Panc1 (cell line): ENCODE measurements at regions not wholly inside any gene's neighbourhood (a gene's known extent, or its start where the extent isn't known, plus 50 kb on each side); places are given as distances from the start of the nearest gene placed in this dataset.

Experiments used
- ATAC-seq: fragments of 200-7000 bp; cut with Tn5 transposase; 2 replicates; pipeline ENCODE4 v1.9.1; 2020; ENCODE audit warnings: mild to moderate bottlenecking, moderate library complexity
- BruUV-seq: library from RNA; stranded (reverse); fragments of 400-500 nt; replicated peaks from 2 replicates; lab custom pipeline; 2021; lab: Mats Ljungman, UMichigan
- CTCF ChIA-PET: fragments of 300-600 bp; sonication (Branson Sonifier 250); formaldehyde crosslinking; loops from one replicate; lab custom pipeline; 2022; ENCODE audit warnings: antibody characterized with exemption; lab: Charles Lee
- POLR2A ChIA-PET: fragments of 300-600 bp; sonication (Branson Sonifier 250); formaldehyde crosslinking; loops from one replicate; lab custom pipeline; 2022; ENCODE audit warnings: antibody characterized with exemption; lab: Charles Lee
- DNase-seq: peaks from one replicate; pipeline ENCODE4 v3.0.0-alpha.2; 2010; ENCODE audit warnings: low read depth, low spot score
- H3K27ac ChIP-seq: 2 replicates; pipeline ENCODE4 v1.5.1; 2011; ENCODE audit warnings: mild to moderate bottlenecking, low read length, inconsistent platforms
- H3K27me3 ChIP-seq: fragments of 200-500 bp; sonication (Bioruptor generic); 2 replicates; pipeline ENCODE4 v1.6.0; 2014; ENCODE audit warnings: low read length, inconsistent platforms; ENCODE audit not compliant: control insufficient read depth, insufficient read depth
- H3K36me3 ChIP-seq: fragments of 200-500 bp; sonication (Bioruptor generic); 2 replicates; pipeline ENCODE4 v1.5.1; 2014; ENCODE audit warnings: inconsistent platforms, mild to moderate bottlenecking, low read length, moderate library complexity; ENCODE audit not compliant: control insufficient read depth, insufficient read depth
- H3K4me1 ChIP-seq: 2 replicates; pipeline ENCODE4 v1.5.1; 2011; ENCODE audit warnings: inconsistent platforms, mild to moderate bottlenecking, low read length, moderate library complexity; ENCODE audit not compliant: control insufficient read depth, insufficient read depth
- H3K4me3 ChIP-seq, 2 experiments: 2 replicates each; pipeline ENCODE4 v1.5.1; 2011 to 2012; ENCODE audit warnings: low read depth in 2 of 2, low read length in 2 of 2, mild to moderate bottlenecking in 2 of 2, inconsistent platforms in 1 of 2, moderate library complexity in 1 of 2
- H3K9me3 ChIP-seq: fragments of 200-500 bp; sonication (Bioruptor generic); 2 replicates; pipeline ENCODE4 v1.5.1; 2014; ENCODE audit warnings: low read depth, mild to moderate bottlenecking, inconsistent platforms, low read length, moderate library complexity; ENCODE audit not compliant: control insufficient read depth, insufficient read depth
- CTCF ChIP-seq: fragments of 450-650 bp; IDR thresholded peaks from 2 replicates; pipeline ENCODE4 v1.5.1; 2017; ENCODE audit warnings: mild to moderate bottlenecking
- POLR2AphosphoS5 ChIP-seq: IDR thresholded peaks from 2 replicates; pipeline ENCODE4 v1.6.1; 2012; ENCODE audit warnings: mild to moderate bottlenecking, low read depth, low read length, moderate library complexity
- REST ChIP-seq, 2 experiments: IDR thresholded peaks; 2 replicates each; pipeline ENCODE4 v1.6.1; 2011 to 2012; ENCODE audit warnings: low read depth in 2 of 2, control low read depth in 1 of 2, low read length in 1 of 2, mild to moderate bottlenecking in 1 of 2, moderate library complexity in 1 of 2; ENCODE audit not compliant: insufficient read depth in 1 of 2
- SIN3A ChIP-seq: IDR thresholded peaks from 2 replicates; pipeline ENCODE4 v1.6.1; 2012; ENCODE audit warnings: low read depth, mild to moderate bottlenecking, low read length, moderate library complexity, borderline replicate concordance; ENCODE audit not compliant: insufficient read depth
- TCF7L2 ChIP-seq: IDR thresholded peaks from 2 replicates; pipeline ENCODE4 v1.6.1; 2011; ENCODE audit warnings: mild to moderate bottlenecking, low read depth, low read length, inconsistent platforms
- in situ Hi-C: cut with HindIII; loops from 2 replicates; pipeline ENCODE4 v1.10.0; 2016; ENCODE audit warnings: low sequenced_read_pairs, low pct_unique_long_range_greater_than_20kb
- intact Hi-C: fragments of 100-400 bp; cut with micrococcal nuclease; formaldehyde crosslinking; loops from one replicate; pipeline ENCODE4 v1.10.0; 2022; ENCODE audit not compliant: unreplicated experiment

- H3K36me3 ChIP-seq = no peaks in the 10 kb centered on the region
- no peak overlapping the region for H3K4me3 ChIP-seq
- CTCF ChIA-PET = no interaction called here
- no peak for TF ChIP-seq TCF7L2
- H3K27ac ChIP-seq = no peak overlapping the region
- DNase-seq (no peak), ATAC-seq (no peak)
- intact Hi-C loops = no loop called here
- H3K4me1 ChIP-seq = no peaks in the 10 kb centered on the region
- POLR2A ChIA-PET = no interaction called here
- H3K27me3 ChIP-seq = no peaks in the 10 kb centered on the region
- no TSS peak for BruUV-seq
- no peaks in the 10 kb centered on the region for H3K9me3 ChIP-seq
- in situ Hi-C loops = no loop called here
Observed at GRCh38 chr5:99368726-99369125, 439.9 kb upstream of the CHD1 start.

GRCh38 chr5:99355881-99356280 lies 427.1 kb upstream of the CHD1 start:
- intact Hi-C loops (loop anchor here (1.0 kb wide), 1 partner anchor 45 kb away; no protein-coding TSS in a partner anchor), in situ Hi-C loops (no loop called here)
- Histone ChIP-seq H3K27ac (no peak overlapping the region), H3K36me3 (no peaks in the 10 kb centered on the region), H3K4me1 (no peaks in the 10 kb centered on the region), H3K27me3 (no peaks in the 10 kb centered on the region), H3K9me3 (no peaks in the 10 kb centered on the region), H3K4me3 (no peak overlapping the region)
- TF ChIP-seq REST (IDR thresholded peaks at IDR 0.05; ENCODE audit: insufficient read depth in 1 of 2, low read depth in 2 of 2, low read length in 1 of 2) (no peak), CTCF (no peak), POLR2AphosphoS5 (no peak), TCF7L2 (no peak), SIN3A (no peak)
- POLR2A ChIA-PET = no interaction called here
- ATAC-seq (no peak), DNase-seq (no peak)
- CTCF ChIA-PET = no interaction called here
- BruUV-seq = no TSS peak

- Histone ChIP-seq H3K27me3 (no peaks in the 10 kb centered on the region), H3K36me3 (no peaks in the 10 kb centered on the region), H3K4me3 (no peak overlapping the region), H3K27ac (no peak overlapping the region), H3K9me3 (no peaks in the 10 kb centered on the region), H3K4me1 (no peaks in the 10 kb centered on the region)
- DNase-seq (no peak), ATAC-seq (no peak)
- no TSS peak for BruUV-seq
- CTCF ChIA-PET = no interaction called here
- intact Hi-C loops (no loop called here), in situ Hi-C loops (no loop called here)
- TF ChIP-seq REST (IDR thresholded peaks at IDR 0.05; ENCODE audit: insufficient read depth in 1 of 2, low read depth in 2 of 2, low read length in 1 of 2) = no peak
- no peak for TF ChIP-seq POLR2AphosphoS5
- no peak for TF ChIP-seq TCF7L2
- no peak for TF ChIP-seq SIN3A
- no peak for TF ChIP-seq CTCF
- POLR2A ChIA-PET = no interaction called here
Observed at GRCh38 chr5:99349787-99350186, 421.0 kb upstream of the CHD1 start.
